ENCODE measurements at regions not wholly inside any gene's neighbourhood (a gene's known extent, or its start where the extent isn't known, plus 50 kb on each side); places are given as distances from the start of the nearest gene placed in this dataset.

DNA sequence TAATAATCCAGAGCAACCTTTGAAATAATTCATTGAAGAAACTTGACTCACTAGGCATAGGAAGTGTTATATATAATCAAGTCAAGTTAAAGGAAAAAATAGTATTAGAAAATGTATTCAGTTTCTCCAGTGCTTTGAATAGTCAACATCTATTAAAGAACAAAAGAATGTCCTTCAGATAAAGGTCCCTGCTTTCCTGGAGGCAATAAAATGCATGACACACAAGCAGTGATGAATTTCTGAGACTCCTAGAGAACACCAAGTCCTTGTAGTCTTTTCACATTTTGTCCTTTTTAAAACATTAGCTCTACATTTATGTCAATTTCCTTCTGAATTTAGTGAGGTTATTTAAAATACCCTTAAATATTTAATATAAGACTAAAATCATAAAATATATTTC, 695.5 kb downstream of the EPHA3 start:
- Histone ChIP-seq H3K4me2 (no peak overlapping the region), H3K27ac (no peak overlapping the region), H3K4me1 (no peaks in the 10 kb centered on the region), H3K9me3 (peaks cover 2% of the 10 kb centered on the region; the same call in 1 of the 3 replicates), H3K4me3 (no peak overlapping the region)
- DNase-seq (ENCODE audit: low read depth in 1 of 2, low spot score in 1 of 2) (no peak), FAIRE-seq (no peak), ATAC-seq (no peak)
- TF ChIP-seq RCOR1 (IDR thresholded peaks at IDR 0.05; ENCODE audit: low read depth, low read length): no peak
- POLR2A ChIA-PET: no interaction called here
- CTCF ChIA-PET: no interaction called here

DNA sequence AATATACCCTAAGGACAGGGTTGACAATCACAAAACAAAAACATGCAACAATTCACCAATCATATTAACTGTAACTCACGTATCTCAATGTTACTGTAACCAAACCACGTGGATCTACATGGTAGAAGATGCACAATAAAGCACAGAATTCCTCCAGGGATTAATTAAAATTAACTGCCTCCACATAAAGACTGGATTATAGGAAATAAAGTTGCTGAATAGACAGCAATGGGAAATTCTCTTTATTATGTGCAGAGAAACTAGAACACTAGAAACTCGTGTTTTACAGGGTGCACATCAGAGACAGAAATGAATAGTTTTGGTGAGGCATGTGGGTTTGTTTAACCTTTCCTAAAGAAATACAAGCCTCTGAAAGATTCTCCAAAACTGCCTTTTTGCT, 696.3 kb downstream of the EPHA3 start:
- WGBS (ENCODE audit: missing lambda C conversion rate): 0% methylated on average over 3 of the region's 3 CpGs
- DNase-seq (ENCODE audit: low read depth in 1 of 2, low spot score in 1 of 2): no peak
- peaks cover 2% of the 10 kb centered on the region; the same call in 1 of the 3 replicates for H3K9me3 ChIP-seq
- H3K27ac ChIP-seq: no peak overlapping the region
- no peak overlapping the region for H3K4me2 ChIP-seq
- no peak for FAIRE-seq
- ATAC-seq: no peak
- H3K4me3 ChIP-seq: no peak overlapping the region
- no peaks in the 10 kb centered on the region for H3K4me1 ChIP-seq
- no peak for TF ChIP-seq MAZ (IDR thresholded peaks at IDR 0.05; ENCODE audit: borderline replicate concordance, low read depth, low read length)
- TF ChIP-seq HOXB5 (CRISPR knock-in tag; IDR thresholded peaks at IDR 0.05): no peak
- TF ChIP-seq, protein P1, sequence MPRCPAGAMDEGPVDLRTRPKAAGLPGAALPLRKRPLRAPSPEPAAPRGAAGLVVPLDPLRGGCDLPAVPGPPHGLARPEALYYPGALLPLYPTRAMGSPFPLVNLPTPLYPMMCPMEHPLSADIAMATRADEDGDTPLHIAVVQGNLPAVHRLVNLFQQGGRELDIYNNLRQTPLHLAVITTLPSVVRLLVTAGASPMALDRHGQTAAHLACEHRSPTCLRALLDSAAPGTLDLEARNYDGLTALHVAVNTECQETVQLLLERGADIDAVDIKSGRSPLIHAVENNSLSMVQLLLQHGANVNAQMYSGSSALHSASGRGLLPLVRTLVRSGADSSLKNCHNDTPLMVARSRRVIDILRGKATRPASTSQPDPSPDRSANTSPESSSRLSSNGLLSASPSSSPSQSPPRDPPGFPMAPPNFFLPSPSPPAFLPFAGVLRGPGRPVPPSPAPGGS (IDR thresholded peaks at IDR 0.05): no peak
- TF ChIP-seq MYC (IDR thresholded peaks at IDR 0.05; ENCODE audit: borderline replicate concordance, low read length): no peak
- TF ChIP-seq, protein P2, sequence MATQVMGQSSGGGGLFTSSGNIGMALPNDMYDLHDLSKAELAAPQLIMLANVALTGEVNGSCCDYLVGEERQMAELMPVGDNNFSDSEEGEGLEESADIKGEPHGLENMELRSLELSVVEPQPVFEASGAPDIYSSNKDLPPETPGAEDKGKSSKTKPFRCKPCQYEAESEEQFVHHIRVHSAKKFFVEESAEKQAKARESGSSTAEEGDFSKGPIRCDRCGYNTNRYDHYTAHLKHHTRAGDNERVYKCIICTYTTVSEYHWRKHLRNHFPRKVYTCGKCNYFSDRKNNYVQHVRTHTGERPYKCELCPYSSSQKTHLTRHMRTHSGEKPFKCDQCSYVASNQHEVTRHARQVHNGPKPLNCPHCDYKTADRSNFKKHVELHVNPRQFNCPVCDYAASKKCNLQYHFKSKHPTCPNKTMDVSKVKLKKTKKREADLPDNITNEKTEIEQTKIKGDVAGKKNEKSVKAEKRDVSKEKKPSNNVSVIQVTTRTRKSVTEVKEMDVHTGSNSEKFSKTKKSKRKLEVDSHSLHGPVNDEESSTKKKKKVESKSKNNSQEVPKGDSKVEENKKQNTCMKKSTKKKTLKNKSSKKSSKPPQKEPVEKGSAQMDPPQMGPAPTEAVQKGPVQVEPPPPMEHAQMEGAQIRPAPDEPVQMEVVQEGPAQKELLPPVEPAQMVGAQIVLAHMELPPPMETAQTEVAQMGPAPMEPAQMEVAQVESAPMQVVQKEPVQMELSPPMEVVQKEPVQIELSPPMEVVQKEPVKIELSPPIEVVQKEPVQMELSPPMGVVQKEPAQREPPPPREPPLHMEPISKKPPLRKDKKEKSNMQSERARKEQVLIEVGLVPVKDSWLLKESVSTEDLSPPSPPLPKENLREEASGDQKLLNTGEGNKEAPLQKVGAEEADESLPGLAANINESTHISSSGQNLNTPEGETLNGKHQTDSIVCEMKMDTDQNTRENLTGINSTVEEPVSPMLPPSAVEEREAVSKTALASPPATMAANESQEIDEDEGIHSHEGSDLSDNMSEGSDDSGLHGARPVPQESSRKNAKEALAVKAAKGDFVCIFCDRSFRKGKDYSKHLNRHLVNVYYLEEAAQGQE (IDR thresholded peaks at IDR 0.05): no peak
- TF ChIP-seq, protein P3, sequence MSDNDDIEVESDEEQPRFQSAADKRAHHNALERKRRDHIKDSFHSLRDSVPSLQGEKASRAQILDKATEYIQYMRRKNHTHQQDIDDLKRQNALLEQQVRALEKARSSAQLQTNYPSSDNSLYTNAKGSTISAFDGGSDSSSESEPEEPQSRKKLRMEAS (IDR thresholded peaks at IDR 0.05): no peak
- TF ChIP-seq, protein P4, sequence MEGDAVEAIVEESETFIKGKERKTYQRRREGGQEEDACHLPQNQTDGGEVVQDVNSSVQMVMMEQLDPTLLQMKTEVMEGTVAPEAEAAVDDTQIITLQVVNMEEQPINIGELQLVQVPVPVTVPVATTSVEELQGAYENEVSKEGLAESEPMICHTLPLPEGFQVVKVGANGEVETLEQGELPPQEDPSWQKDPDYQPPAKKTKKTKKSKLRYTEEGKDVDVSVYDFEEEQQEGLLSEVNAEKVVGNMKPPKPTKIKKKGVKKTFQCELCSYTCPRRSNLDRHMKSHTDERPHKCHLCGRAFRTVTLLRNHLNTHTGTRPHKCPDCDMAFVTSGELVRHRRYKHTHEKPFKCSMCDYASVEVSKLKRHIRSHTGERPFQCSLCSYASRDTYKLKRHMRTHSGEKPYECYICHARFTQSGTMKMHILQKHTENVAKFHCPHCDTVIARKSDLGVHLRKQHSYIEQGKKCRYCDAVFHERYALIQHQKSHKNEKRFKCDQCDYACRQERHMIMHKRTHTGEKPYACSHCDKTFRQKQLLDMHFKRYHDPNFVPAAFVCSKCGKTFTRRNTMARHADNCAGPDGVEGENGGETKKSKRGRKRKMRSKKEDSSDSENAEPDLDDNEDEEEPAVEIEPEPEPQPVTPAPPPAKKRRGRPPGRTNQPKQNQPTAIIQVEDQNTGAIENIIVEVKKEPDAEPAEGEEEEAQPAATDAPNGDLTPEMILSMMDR (IDR thresholded peaks at IDR 0.05): no peak
- no peak for TF ChIP-seq FOSL2 (IDR thresholded peaks at IDR 0.05)
- TF ChIP-seq FOSL2 (CRISPR knock-in tag; IDR thresholded peaks at IDR 0.05): no peak
- ChIA-PET POLR2A (no interaction called here), CTCF (no interaction called here)

DNA sequence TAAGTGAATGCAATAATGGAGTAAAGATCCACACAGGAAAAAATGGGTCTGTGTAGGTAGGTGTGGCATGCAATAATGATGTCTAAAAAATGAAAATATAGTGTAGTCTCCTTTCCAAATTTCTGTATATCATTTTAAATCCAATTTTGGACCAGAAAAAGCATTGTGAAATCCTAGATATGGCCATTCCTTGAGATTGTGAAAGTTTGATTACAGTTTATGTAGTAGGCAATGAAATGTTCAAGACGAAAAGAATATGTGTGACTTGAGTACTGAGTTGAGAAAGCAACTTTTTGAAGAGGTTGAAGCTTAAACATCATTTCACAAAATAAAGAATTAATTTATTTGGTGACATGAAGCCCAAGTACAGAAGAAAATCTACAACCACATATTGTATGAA, 698.7 kb downstream of the EPHA3 start:
- H3K27ac ChIP-seq: no peak overlapping the region
- TF ChIP-seq JUN (IDR thresholded peaks at IDR 0.05) (no peak), NPAS2 (CRISPR knock-in tag; IDR thresholded peaks at IDR 0.05; ENCODE audit: borderline replicate concordance) (no peak), ZFP36 (IDR thresholded peaks at IDR 0.05; ENCODE audit: borderline replicate concordance, partially characterized antibody) (no peak)
- H3K4me2 ChIP-seq: no peak overlapping the region
- no peak overlapping the region for H3K4me3 ChIP-seq
- FAIRE-seq (no peak), ATAC-seq (no peak), DNase-seq (ENCODE audit: low read depth in 1 of 2, low spot score in 1 of 2) (no peak)
- H3K9me3 ChIP-seq: no peaks in the 10 kb centered on the region; the same call in 2 of the 3 replicates
- ChIA-PET POLR2A (no interaction called here), CTCF (no interaction called here)
- no peaks in the 10 kb centered on the region for H3K4me1 ChIP-seq
- WGBS (ENCODE audit: missing lambda C conversion rate): 0% methylated on average over 1 of the region's 1 CpG

DNA sequence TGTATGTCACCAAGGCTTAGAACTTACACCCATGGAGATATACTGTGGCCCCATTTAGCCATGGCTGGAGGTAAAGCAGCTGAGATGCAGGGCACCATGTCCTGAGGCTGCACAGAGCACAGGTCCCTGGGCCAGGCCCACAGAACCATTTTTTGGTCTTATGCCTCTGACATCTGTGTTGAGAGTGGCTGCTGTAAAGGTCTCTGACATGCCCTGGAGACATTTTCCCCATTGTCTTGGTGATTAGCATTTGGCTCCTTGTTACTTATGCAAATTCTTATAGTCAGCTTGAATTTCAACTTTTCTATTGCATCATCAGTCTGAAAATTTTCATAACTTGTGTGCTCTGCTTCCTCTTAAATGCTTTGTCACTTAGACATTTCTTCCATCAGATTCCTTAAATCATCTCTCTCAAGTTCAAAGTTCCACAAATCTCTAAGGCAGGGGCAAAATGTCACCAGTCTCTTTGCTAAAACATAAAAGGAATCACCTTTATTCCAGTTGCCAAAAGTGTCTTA, 701.3 kb downstream of the EPHA3 start:
- H3K27ac ChIP-seq: no peak overlapping the region
- ChIA-PET POLR2A (no interaction called here), CTCF (no interaction called here)
- H3K4me3 ChIP-seq: no peak overlapping the region
- H3K4me2 ChIP-seq: no peak overlapping the region
- FAIRE-seq (no peak), ATAC-seq (no peak), DNase-seq (ENCODE audit: low read depth in 1 of 2, low spot score in 1 of 2) (no peak)
- TF ChIP-seq, protein P4 (IDR thresholded peaks at IDR 0.05): no peak
- TF ChIP-seq RFX5 (IDR thresholded peaks at IDR 0.05): no peak
- TF ChIP-seq, protein P5, sequence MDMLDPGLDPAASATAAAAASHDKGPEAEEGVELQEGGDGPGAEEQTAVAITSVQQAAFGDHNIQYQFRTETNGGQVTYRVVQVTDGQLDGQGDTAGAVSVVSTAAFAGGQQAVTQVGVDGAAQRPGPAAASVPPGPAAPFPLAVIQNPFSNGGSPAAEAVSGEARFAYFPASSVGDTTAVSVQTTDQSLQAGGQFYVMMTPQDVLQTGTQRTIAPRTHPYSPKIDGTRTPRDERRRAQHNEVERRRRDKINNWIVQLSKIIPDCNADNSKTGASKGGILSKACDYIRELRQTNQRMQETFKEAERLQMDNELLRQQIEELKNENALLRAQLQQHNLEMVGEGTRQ (IDR thresholded peaks at IDR 0.05): no peak
- H3K9me3 ChIP-seq: no peaks in the 10 kb centered on the region
- H3K4me1 ChIP-seq: no peaks in the 10 kb centered on the region
